ENCODE measurements at regions not wholly inside any gene's neighbourhood (a gene's known extent, or its start where the extent isn't known, plus 50 kb on each side); places are given as distances from the start of the nearest gene placed in this dataset.
A peak's percentile ranks its signal among the peaks of the same experiment; 100 is the strongest.
"Not testable (repeated sequence)": the region's sequence is repeated elsewhere in the genome, so short reads cannot be mapped to it uniquely, and the experiment has no call there.

DNA sequence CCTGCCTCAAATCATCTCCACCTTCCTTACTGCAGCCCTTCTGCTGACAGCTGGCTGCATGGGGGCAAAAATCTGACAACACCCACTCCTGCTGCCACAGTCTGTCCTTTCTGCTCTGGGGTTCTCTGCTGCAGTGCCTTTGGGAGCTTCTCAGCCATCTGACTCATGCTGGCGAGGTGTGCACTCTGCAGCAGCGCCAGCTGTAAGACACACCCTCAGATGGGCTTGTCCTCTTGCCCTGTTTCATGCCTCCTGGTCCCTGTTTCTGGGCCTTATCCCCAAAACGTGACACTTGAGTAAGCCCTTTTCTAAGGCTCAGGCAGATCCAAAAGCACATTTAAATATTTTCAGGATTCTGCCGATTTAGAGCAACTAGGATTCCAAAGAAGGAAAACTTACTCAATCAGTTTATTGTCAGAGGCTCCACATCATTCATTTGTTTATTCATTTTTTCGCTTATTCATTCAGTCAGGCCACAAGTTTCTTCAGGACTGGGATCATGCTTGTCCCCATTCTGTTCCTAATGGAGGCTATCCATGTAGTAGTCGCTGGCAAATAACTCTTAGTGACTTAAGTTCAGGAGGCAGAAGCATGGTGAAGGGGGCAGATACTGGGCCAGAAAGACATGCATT is 60.2 kb downstream of the SMIM38 start:
- Mint-ChIP-seq H3K9me3 (no peaks in the 10 kb centered on the region), H3K36me3 (no peaks in the 10 kb centered on the region), H3K4me1 (peaks cover 3 to 10% (median 7%) of the 10 kb centered on the region in 3 donors), H3K27me3 (peaks cover 14% of the 10 kb centered on the region), H3K4me3 (no peak overlapping the region), H3K27ac (no peak overlapping the region)

DNA sequence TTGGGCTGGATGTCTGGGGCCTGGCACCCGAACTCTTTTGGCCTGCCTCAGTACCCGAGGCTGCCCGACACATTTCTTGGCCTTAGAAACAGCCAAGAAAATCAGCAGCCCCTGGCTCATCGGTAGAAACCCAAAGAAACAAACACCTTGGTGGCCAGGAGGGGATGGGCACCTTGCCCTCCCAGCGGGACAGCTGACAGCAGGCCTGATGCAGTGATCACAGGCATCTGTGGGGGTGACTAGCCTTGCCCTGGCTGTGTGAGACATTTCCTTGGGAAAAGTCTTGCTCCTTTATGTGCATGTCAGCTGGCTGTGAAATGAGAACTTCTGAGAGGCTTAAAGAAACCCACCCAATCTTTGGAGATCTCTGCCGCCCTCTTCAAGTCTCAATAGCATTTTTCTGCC is 60.9 kb downstream of the SMIM38 start:
- Mint-ChIP-seq H3K27me3 (peaks cover 13% of the 10 kb centered on the region), H3K36me3 (no peaks in the 10 kb centered on the region), H3K9me3 (no peaks in the 10 kb centered on the region), H3K27ac (no peak overlapping the region), H3K4me1 (peaks cover 3 to 7% (median 5%) of the 10 kb centered on the region in 3 donors), H3K4me3 (no peak overlapping the region)

DNA sequence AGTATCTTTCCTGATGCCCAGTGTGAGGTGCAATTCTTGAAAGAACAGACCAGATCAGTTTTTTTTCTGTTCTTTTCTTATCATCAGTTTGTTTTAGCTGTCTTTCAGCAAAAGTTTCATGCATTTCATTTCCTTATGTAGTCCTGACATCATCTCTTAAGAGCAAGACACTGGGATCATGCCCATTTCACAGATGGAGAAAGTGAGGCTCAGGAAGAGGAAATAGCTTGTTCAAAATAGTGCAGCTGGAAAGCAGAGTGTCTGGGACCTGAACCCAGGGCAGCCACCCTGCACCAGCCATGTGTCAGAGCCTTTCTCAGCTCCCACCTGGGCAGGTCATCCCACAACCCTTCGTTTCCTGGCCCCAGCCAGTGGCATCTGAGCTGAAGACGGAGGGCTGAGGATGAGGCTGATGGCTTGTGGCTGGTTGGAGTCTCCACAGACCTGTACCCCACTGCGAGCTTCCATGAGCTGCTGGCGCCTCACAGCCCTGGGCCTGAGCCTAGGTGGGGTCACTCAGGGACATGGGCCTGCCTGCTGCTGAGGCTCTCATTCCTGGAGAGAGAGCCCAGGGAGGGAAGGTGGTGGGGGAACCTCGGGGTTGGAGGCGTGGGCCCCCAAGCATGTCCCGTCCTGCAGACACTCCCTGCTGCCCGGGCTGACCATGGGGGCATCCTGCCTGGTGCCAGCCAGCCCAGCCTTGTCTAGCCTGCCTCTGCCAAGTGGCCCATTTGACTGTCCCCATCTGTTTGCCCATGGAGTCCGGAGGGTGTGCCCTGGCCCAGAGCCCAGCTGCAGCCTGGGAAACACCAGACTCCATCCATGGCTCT is 61.8 kb downstream of the SMIM38 start:
- H3K4me1 Mint-ChIP-seq: peaks cover 3 to 7% (median 5%) of the 10 kb centered on the region in 3 donors
- no peaks in the 10 kb centered on the region for H3K36me3 Mint-ChIP-seq
- peaks cover 8% of the 10 kb centered on the region for H3K27me3 Mint-ChIP-seq
- no peak overlapping the region for H3K4me3 Mint-ChIP-seq
- H3K9me3 Mint-ChIP-seq: no peaks in the 10 kb centered on the region
- no peak overlapping the region for H3K27ac Mint-ChIP-seq

DNA sequence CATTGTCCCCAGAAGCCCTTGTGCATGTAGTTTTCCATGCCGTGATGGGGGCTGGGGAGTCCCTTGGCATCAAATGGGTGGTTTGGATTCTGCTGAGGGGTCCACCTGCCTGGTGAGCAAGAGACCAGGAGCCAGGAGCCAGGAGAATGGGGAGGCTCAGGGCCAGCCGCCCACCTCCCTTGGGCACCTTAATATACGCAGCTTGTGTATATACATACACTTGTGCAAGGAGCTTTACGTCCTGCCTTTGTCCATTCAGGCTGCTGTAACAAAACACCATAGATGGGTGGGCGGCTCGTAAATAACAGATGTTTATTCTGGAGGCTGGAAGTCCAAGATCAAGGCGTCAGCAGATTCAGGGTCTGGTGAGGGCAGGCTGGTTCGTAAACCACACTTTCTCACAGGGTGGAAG is 62.5 kb downstream of the SMIM38 start:
- no peak overlapping the region for H3K4me3 Mint-ChIP-seq
- H3K27me3 Mint-ChIP-seq: peaks cover 3% of the 10 kb centered on the region
- no peaks in the 10 kb centered on the region for H3K9me3 Mint-ChIP-seq
- peaks cover 2 to 4% (median 4%) of the 10 kb centered on the region in 3 donors for H3K4me1 Mint-ChIP-seq
- no peak overlapping the region for H3K27ac Mint-ChIP-seq
- H3K36me3 Mint-ChIP-seq: no peaks in the 10 kb centered on the region

- Mint-ChIP-seq H3K4me3 (no peak overlapping the region), H3K9me3 (no peaks in the 10 kb centered on the region), H3K4me1 (no peaks in the 10 kb centered on the region), H3K36me3 (no peaks in the 10 kb centered on the region), H3K27ac (no peak overlapping the region), H3K27me3 (peaks cover 3% of the 10 kb centered on the region)
Observed at GRCh38 chr11:69218946-69219720, 63.4 kb downstream of the SMIM38 start.

DNA sequence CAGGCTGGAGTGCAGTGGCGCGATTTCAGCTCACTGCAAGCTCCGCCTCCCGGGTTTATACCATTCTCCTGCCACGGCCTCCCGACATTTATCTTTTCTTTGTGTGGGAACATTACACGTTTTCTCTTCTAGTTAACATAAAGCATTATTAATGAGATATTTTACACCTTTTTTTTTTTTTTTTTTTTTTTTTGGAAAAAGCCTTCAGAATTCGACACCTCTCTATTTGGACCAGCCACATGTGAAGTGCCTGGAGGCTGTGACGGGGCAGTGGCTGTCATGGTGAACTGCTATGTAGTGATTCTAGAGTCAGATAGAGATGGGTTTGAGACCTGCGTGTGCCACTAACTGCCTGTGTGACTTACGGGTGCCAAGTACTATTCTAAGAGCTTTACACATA is 64.3 kb downstream of the SMIM38 start:
- H3K9me3 Mint-ChIP-seq: no peaks in the 10 kb centered on the region
- H3K27ac Mint-ChIP-seq: no peak overlapping the region
- H3K4me1 Mint-ChIP-seq: no peaks in the 10 kb centered on the region
- peaks cover 3% of the 10 kb centered on the region for H3K27me3 Mint-ChIP-seq
- no peak overlapping the region for H3K4me3 Mint-ChIP-seq
- H3K36me3 Mint-ChIP-seq: no peaks in the 10 kb centered on the region

DNA sequence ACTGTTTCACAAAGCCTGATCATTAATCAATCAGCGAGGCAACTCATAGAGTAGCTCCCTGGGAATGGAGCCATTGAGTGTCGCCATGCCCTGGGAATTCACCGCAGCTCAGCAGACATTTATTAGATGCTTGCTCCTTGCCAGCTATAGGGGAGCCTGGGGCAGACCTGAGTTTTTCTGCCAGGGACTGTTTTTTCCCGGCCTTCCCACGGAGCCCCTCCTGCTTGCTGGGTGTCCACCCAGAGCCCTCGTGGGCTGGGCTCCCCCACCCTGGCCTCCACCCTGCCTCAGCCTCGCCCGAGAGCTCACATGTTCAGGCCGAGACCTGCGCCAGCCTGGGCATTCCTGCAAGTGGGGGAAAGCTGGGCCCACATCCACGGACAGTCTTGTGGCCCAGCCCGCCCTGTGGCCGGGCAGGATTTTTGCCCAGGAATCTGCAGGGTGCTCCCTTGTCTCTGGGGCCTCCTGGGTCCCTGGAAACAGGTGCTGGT is 64.9 kb downstream of the SMIM38 start:
- Mint-ChIP-seq H3K4me3 (no peak overlapping the region), H3K9me3 (no peaks in the 10 kb centered on the region), H3K27ac (no peak overlapping the region), H3K36me3 (no peaks in the 10 kb centered on the region), H3K27me3 (peaks cover 4% of the 10 kb centered on the region), H3K4me1 (no peaks in the 10 kb centered on the region)

DNA sequence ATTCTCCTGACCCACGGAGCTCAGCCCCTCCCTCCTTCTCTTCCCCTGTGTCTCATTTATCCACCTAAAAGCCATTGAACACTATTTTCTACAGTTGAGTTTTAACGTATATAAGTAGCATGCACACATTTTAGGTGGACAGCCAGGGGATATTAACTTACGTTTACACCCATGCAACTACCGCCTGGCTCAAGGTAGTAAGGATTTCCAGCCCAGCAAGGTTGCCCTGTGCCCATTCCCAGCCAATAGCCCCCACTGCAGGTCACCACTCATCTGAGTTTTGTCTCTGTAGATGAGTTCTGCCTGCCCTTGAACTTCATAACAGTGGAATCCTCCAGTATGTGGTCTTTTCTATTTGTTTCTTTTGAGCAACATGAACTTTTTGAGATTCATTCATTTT is 65.4 kb downstream of the SMIM38 start:
- Mint-ChIP-seq H3K4me3 (no peak overlapping the region), H3K27me3 (peaks cover 8% of the 10 kb centered on the region), H3K9me3 (peaks cover 1 to 2% (median 1%) of the 10 kb centered on the region in 3 donors), H3K36me3 (no peaks in the 10 kb centered on the region), H3K4me1 (no peaks in the 10 kb centered on the region), H3K27ac (no peak overlapping the region)

- H3K4me1 Mint-ChIP-seq, H3K4me3 Mint-ChIP-seq, H3K9me3 Mint-ChIP-seq, H3K27me3 Mint-ChIP-seq, H3K27ac Mint-ChIP-seq, H3K36me3 Mint-ChIP-seq: not testable (repeated sequence)
Observed at GRCh38 chr11:69221636-69222035, 65.9 kb downstream of the SMIM38 start.

- peaks cover 28% of the 10 kb centered on the region for H3K27me3 Mint-ChIP-seq
- peaks cover 3 to 10% (median 9%) of the 10 kb centered on the region in 3 donors for H3K9me3 Mint-ChIP-seq
- H3K36me3 Mint-ChIP-seq: no peaks in the 10 kb centered on the region
- H3K4me3 Mint-ChIP-seq: peak overlapping the region in 1 of 4 donors; percentile 43
- no peak overlapping the region for H3K27ac Mint-ChIP-seq
- peaks cover 0 to 1% (median 0%) of the 10 kb centered on the region in 3 donors for H3K4me1 Mint-ChIP-seq
Observed at GRCh38 chr11:69227271-69227670, 66.7 kb upstream of the MYEOV start.

GRCh38 chr11:69229511-69229910 is 64.4 kb upstream of the MYEOV start:
- peaks cover 0 to 1% (median 0%) of the 10 kb centered on the region in 3 donors for H3K4me1 Mint-ChIP-seq
- H3K27ac Mint-ChIP-seq: no peak overlapping the region
- H3K27me3 Mint-ChIP-seq: peaks cover 28% of the 10 kb centered on the region
- H3K4me3 Mint-ChIP-seq: no peak overlapping the region
- H3K9me3 Mint-ChIP-seq: peaks cover 3 to 10% (median 9%) of the 10 kb centered on the region in 3 donors
- no peaks in the 10 kb centered on the region for H3K36me3 Mint-ChIP-seq

DNA sequence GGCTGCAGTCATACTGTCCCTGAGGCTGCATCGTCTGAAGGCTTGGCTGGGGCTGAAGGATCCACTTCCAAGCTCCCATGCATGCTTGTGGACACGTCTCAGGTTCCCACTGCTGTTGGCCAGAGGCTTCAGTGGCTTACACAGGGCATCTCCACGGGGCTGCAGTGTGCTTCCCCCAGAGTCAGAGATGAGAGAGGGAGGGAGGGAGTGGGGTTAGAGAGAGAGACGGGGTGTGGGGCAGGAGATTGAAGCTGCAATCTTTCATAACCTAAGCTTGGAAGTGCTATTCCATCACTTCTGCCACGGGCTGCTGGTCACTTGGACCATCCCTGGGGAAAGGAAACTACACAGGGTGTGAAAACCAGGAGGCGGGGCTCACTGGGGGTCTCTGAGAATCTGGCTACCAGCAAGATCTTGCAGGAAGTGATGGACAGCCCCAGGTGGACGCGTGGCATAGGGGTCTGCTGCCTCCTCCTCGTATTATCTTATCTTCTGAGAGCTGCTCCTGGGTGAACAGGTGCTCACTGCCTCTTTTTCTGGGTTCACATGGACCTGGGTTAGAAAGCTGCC is 63.0 kb upstream of the MYEOV start:
- H3K4me1 Mint-ChIP-seq: peaks cover 0 to 1% (median 0%) of the 10 kb centered on the region in 3 donors
- peaks cover 3 to 10% (median 8%) of the 10 kb centered on the region in 3 donors for H3K9me3 Mint-ChIP-seq
- no peak overlapping the region for H3K4me3 Mint-ChIP-seq
- peaks cover 25% of the 10 kb centered on the region for H3K27me3 Mint-ChIP-seq
- no peak overlapping the region for H3K27ac Mint-ChIP-seq
- H3K36me3 Mint-ChIP-seq: no peaks in the 10 kb centered on the region

DNA sequence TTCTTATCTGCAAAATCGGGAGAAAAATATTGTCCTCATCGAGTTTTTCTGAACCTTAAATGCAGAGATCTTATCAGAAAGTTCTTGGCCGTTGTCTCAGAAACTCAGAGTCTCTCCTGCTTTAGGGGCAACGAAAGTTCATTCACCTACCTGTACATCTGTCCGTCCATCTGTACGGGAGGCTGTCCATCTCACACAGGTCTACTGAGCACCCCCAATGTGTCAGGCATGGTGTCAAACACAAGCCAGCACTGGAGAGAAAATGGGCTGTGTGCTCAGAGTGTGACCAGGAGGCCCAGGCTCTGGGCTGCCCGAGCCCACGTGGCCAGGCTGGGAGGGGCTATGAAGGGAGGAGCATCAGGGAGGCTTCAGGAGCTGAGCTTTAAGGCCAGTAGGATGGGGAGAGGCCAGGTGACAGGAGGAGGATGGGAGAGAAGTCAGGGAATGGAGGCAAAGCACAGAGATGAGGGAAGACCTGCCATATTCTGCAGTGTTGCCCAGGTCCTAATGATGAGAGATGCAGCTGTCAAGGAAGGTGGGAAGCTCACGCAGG is 62.4 kb upstream of the MYEOV start:
- no peaks in the 10 kb centered on the region for H3K36me3 Mint-ChIP-seq
- no peak overlapping the region for H3K27ac Mint-ChIP-seq
- H3K4me3 Mint-ChIP-seq: no peak overlapping the region
- peaks cover 25% of the 10 kb centered on the region for H3K27me3 Mint-ChIP-seq
- H3K9me3 Mint-ChIP-seq: peaks cover 0 to 5% (median 2%) of the 10 kb centered on the region in 3 donors
- peaks cover 0 to 1% (median 0%) of the 10 kb centered on the region in 3 donors for H3K4me1 Mint-ChIP-seq

DNA sequence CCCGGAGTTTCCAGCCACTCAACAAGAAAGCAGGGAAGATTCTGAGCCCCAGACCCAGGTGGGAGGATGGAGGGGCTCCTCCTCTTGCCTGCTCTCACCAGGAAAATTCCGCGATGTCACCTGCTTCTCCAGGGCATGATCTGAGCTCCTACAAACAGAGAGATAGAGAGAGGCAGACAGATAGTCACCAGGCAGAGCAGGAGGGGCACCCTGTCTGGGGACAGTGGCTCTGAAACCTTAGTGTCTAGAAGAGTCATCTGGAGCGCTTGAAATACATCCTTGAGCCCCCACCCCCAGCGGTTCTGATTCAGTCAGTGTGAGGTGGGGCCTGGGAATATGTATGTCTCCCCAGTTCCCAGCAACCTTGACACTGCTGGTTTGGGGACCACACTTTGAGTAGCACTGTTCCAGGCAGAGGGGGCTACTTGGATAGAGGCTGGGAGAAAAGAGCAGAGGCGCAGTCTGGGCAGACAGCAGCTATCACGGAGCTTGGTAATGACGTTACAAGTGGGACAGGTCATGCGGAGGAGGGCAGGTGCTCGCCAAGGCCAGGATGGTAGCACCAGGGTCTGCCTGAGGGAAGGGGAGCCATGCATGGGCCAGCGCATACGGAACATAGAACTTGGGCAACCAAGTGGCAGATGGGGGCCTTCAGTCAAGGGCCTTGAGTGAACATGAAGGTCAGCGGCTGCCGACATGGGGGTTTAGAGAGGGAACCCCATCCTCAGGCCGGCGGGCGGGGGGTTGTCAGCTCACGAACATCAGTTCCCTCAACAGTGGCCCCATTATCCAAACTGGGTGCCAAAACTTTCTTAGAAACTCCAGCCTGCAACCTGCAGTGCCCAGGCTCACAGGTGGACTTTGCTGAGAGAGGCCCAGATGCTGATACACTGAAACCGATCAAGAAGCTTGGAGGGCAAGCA is 60.9 kb upstream of the MYEOV start:
- Mint-ChIP-seq H3K9me3 (no peaks in the 10 kb centered on the region), H3K4me3 (peak overlapping the region in 1 of 4 donors; percentile 67), H3K4me1 (peaks cover 0 to 1% (median 0%) of the 10 kb centered on the region in 3 donors), H3K36me3 (no peaks in the 10 kb centered on the region), H3K27ac (no peak overlapping the region), H3K27me3 (peaks cover 18% of the 10 kb centered on the region)
